Brain pericyte (primary cell): ENCODE measurements at regions not wholly inside any gene's neighbourhood (a gene's known extent, or its start where the extent isn't known, plus 50 kb on each side); places are given as distances from the start of the nearest gene placed in this dataset.

ENCODE experiments used
- DNase-seq: peaks from one replicate; pipeline ENCODE4 v3.0.0-alpha.2; 2012; ENCODE audit warnings: low read depth, low spot score

DNA sequence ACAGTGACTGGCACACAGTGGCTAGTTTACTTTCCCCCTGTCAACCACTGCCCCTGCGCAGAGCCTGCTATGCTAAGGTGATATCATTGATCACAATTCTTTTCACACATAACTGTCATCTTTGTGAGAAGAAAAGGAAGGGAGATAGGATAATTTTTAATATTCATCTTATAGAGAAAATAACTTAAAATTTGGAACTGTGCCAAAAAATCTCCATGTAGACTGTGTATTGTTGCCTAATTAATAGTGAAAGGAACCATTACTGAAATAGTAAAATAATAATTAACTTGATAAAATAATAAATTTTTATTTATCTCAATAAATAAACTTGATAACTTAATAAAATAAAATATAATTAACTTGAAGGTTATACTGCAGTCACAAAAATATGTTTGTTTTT is 1069.4 kb downstream of the C4orf33 start:
- no peak for DNase-seq

DNA sequence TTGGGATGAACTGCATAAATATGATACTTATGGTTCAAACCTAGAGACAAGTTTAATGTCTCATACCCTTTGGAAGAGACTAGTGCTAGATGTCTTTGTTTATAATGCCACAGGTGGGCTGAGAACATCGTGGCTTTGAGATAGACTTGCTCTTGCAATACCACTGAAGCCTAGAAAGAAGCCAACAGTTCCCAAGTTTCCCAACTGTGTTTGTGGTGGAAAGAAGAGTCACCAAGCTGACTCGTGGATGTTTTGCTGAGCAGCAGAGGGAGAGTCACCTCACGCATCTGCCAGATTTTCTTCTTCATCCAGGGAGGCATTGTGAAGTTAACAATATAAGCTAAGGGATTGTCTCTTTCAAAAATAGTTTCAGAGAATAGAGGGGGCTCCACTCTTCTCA is 1076.2 kb downstream of the C4orf33 start:
- no peak for DNase-seq

DNA sequence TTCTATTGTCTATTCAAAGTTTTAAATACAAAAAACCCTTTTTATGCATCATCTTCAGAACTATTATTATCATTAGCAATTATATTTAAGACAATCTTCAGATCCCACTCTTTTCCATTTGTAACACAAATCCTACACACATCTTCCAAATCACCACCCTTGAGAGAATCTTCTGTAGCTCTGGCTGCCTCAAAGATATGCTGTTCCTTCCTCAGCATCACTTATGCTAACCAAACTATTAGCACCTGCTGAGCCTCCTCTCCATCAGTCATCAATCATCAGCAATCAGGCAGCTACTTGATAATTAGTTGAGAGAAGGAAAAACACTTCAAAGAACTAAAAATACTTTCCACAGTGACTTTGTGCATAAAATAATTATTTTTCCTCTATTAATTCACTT is 1082.2 kb downstream of the C4orf33 start:
- DNase-seq = no peak

DNA sequence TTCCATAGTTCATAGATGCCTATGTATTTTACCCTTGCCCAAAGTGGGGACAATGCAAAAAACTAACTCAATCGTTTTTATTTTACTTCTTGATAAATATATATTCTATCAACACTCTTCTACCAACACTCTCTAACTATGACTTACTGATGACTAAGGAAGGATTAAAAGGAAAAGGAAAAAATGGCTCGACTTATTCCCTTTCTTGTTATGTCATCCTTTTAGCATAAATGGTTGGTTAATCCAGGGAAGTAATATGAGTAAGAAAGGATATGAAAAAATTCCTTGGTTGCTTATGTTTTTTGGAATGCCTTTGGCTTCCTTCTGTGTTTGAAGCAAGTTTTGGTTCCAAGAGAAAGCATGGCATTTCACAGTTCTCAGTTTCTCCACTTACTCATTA is 1087.1 kb downstream of the C4orf33 start:
- no peak for DNase-seq

- no peak for DNase-seq
Measured at GRCh38 chr4:130183766-130184165, 1087.8 kb downstream of the C4orf33 start.

DNA sequence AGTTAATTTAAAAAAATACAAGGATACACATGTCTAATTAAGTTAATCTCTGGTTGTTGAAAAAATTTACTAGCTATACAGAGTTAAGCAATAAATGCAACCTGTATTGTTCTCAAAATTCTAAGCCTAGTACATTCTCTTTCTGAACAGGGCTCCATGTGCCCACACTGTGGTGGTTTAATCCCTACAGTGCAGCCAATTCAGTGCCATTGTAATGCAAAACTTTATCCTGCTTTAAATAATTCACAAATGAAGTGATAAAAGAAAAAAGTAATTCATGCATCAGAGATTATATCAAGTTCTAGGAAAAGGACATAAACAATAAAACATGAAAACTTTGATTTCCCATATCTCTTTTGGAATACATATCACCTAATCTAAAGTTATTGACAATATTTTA is 1089.2 kb downstream of the C4orf33 start:
- no peak for DNase-seq

DNA sequence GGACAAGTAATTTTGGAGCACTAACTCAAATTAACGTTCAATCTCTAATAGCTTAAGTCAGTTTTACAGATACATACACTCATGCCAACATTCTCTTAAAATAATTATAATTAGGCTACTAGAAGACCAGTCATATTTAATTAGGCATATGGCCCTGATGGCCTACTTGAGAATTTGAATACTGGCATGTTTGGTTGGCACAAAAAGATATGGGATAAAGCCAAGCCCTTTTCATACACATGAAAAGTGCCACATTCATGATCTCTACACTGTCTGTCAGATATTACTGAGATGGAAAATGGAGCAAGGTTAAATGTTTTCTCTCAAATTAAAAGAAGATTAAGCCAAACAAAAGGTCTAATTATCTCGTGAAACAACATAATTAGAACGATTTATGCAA is 1091.0 kb downstream of the C4orf33 start:
- DNase-seq = no peak

DNA sequence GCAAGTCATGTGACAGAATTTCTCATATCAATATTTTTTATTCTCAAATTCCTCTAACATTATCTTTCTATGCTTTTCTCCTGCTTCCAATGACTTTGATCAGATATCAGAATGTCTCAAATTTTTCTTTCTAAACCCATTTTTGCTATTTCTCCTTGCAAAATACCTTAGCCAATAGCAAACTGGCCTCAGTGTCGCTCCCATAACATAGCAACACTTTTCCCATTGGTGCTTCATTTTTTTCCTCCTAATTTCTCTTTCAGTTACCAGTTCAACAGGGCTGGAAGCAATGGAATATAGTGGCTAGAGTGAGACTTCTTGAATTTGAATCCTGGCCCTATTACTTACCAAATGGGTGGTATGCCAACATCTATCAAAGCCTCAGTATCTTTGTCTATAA is 1091.6 kb downstream of the C4orf33 start:
- DNase-seq = no peak

DNA sequence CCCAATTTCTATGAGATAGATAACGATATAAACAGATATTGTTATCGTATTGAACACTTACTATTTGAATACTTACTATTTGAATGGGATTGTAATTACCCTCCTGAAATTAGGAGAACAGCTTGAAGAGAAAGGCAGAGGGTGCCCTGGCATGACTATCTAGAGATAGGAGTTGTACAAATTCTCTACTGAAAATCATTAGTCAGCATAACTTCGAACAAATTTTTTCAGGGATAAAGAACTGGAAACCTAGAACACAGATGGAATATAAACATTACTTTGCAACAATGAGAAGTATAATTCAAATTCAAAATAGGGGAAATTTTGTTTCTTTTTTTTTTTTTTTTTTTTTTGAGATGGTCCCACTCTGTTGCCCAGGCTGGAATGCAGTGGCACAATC is 1096.8 kb downstream of the C4orf33 start:
- DNase-seq = no peak

DNA sequence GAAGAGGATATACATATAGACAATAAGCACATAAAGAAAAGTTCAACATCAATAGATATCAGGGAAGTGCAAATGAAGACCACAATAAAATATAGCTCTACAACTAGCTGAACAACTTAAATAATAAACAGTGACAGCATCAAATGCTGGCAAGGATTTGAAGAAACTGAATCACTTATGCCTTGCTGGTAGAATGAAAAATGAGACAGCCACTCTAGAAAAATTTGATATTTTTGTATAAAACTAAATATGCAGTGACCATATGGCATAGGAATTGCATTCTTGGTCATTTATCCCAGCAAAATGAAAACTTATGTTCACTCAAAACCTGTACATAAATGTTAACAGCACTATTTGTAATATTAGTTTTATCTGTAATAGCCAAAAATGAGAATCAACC is 1102.0 kb downstream of the C4orf33 start:
- no peak for DNase-seq

GRCh38 chr4:130203571-130203970 is 1107.6 kb downstream of the C4orf33 start:
- no peak for DNase-seq

- peak; percentile 79 for DNase-seq
Measured at GRCh38 chr4:130210864-130211263, 1114.9 kb downstream of the C4orf33 start.

GRCh38 chr4:130214268-130214667 is 1118.3 kb downstream of the C4orf33 start:
- DNase-seq = no peak

DNA sequence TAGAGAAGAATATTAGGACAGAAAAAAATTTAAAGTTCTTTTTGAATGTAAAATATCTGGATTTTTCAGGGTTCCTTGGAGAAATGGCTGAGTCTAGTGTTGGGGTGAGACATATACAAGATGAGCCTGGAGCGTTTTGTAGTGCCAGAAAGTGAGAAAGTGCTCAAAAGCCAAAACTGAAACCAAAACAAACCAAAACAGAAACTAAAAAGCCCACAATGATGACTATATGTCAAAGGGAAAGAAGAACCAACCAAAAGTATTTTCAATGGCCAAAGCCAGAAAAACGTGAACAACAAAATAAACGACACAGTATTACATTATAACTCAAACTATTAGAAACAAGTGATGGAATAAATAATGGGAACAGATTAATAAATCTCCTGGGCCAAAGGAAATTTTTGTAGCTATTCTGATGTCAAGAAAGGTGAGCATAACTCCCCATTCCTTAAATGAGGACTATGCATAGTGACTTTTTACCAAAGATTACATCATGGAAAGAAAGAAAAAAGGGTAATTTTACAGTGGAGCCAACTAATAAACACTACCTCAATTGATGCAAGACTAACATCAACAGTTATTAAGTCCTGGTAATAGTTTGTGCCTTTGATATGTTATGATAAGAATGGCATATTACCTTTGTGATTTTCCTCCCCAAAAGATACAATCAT is 1137.6 kb downstream of the C4orf33 start:
- DNase-seq = no peak

DNA sequence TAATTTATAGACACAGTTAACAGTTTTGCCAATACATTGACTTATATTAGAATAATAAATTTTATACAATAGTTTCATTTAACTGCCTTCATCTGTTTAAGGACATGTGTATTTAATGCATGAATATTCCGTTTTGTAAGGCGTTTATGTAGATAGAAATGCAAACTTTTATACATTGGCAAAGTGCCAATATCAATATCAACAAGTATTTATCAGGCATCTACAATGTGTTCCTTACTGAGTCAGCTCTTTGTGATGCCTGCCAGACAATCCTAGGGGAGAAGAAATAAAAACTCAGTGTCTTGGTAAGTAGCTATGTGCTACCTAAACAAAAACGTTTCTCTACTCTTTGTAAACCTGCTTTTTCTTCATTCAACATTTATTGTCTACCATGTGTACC is 1142.2 kb downstream of the C4orf33 start:
- DNase-seq = no peak

GRCh38 chr4:130249002-130249401 is 1153.0 kb downstream of the C4orf33 start:
- no peak for DNase-seq

DNA sequence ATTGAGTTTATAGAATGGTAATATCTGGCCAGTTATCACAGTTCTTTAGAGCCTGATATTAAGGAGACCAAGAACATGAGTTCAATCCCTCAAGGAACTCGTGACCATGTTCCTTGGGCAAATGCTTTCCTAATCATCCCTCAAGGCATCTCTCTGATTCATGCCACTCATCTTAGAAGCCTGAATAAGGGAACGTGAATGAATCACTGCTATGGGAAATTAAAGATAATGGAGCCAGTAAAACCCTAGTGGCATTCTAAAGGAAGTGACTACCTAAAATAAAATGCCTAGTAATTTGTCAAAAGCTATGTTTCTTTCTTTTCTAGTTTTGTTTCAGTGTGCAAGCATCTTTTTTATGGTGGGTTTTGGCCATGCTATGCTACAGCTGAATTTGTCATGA is 1161.3 kb downstream of the C4orf33 start:
- no peak for DNase-seq

DNA sequence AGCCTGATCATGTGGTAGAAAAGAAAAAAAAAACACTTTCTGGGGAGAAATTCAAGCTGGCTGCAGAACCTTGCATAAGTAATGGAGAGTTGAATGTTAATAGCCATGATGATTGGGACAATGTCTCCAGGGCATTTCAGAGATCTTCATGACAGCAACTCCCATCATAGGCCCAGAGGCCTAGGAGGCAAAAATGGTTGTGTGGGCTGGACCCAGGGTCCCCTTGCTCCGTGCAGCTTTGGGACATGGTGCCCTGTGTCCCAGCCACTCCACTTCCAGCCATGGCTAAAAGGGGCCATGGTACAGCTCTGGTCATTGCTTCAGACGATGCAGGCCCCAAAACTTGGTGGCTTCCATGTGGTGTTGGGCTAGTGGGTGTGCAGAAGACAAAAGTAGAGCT is 1170.9 kb downstream of the C4orf33 start:
- no peak for DNase-seq

GRCh38 chr4:130288576-130288975 is 1192.6 kb downstream of the C4orf33 start:
- DNase-seq = no peak

DNA sequence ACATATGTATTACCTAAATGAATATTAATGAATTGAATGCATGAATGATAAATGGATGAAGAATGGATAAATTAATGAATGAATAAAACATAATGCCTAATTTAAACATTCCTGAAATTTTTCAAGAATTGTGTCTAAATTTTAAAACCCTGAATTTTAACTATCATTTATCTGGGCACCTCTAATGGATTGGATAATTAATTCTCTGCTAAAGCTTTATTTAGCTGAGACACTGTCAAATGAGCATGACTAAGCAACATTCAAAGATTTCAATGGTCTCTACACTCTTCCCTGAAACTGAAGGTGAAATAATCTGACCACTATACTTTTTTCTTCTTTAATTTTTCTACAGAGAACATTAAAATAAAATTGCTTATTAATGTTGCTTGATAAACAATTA is 1197.7 kb downstream of the C4orf33 start:
- no peak for DNase-seq

DNA sequence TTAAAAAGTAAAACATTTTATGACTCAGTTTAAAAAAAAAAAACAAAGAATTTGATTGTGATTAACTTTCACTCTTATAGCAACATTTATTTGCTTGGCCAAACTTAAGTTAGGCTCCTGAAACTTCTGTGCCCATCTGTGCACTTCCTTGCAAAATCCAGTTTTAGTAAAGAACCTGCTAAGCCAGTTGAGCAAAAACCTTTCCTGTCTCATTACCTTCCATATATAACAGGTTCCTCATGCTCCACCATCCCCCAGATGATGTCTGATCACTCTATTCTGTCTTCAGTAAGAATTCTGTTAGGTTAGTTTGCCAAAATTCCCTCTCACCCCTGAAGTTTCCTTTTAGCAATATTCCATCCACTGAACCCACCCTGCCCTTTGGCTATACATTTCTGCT is 1200.5 kb downstream of the C4orf33 start:
- DNase-seq = no peak

DNA sequence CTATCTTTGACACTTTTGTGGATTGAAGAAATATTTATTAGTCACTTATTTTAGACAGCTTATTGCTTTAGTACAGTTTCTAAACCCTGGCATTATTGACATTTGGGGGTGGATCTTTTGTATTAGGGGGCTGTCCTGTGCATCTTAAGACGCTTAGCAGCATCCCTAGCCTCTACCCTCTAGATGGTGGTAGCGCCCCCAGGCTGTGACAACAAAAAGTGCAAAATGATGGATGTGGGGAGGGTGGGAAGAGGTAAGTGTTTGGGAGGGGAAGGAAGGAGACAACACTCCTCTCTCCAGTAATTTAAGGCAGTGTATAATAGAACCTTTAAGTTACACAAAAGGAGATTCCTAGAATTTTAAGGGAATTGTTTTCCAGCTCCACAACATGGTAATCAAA is 1210.6 kb downstream of the C4orf33 start:
- DNase-seq = no peak

GRCh38 chr4:130309221-130309620 is 1213.3 kb downstream of the C4orf33 start:
- DNase-seq = no peak

DNA sequence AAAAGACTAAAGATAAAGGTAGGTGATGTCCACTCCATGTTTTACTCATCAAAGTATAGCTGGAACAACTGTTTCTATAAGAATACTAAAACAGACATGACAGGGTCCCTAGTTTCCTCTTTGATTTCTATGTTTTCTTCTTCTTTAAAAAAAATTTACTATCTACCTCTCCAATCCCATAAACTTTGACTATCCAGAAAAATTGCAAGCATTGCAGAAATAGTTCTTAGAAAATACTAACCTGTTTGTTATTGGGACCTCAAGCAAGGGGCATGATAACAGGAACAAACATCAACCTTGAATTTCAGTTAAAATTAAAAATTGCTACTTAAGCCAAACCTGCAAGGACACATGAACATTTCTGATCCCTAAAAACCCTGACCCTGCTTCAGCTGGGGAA is 1226.5 kb downstream of the C4orf33 start:
- no peak for DNase-seq
